Upper lobe of right lung (tissue), 1 donor: ENCODE measurements at regions not wholly inside any gene's neighbourhood (a gene's known extent, or its start where the extent isn't known, plus 50 kb on each side); places are given as distances from the start of the nearest gene placed in this dataset.
A peak's percentile ranks its signal among the peaks of the same experiment; 100 is the strongest.

Source experiments
- ATAC-seq: fragments of 200-7000 bp; cut with Tn5 transposase; one replicate; pipeline ENCODE4 v1.9.1; 2020; ENCODE audit warnings: mild to moderate bottlenecking, moderate library complexity
- DNase-seq: peaks from one replicate; pipeline ENCODE4 v3.0.0-alpha.2; 2020
- H3K27ac ChIP-seq: fragments of 200-600 bp; one replicate; pipeline ENCODE4 v1.8.0; 2022
- H3K27me3 ChIP-seq: fragments of 200-600 bp; one replicate; pipeline ENCODE4 v1.8.0; 2022; ENCODE audit warnings: mild to moderate bottlenecking
- H3K36me3 ChIP-seq: fragments of 200-600 bp; one replicate; pipeline ENCODE4 v1.8.0; 2022
- H3K4me1 ChIP-seq: fragments of 200-600 bp; one replicate; pipeline ENCODE4 v1.8.0; 2022
- H3K4me3 ChIP-seq: fragments of 200-600 bp; one replicate; pipeline ENCODE4 v1.8.0; 2022; ENCODE audit warnings: mild to moderate bottlenecking
- H3K9me3 ChIP-seq: fragments of 200-600 bp; one replicate; pipeline ENCODE4 v1.8.0; 2022
- CTCF ChIP-seq: fragments of 200-600 bp; IDR thresholded peaks from one replicate; pipeline ENCODE4 v1.8.0; 2022; ENCODE audit warnings: antibody characterized with exemption
- intact Hi-C: fragments of 100-400 bp; cut with DNase I; formaldehyde crosslinking; loops from one replicate; pipeline ENCODE4 v1.11.0; 2022
- donor health status: DM: no; HTN: yes; CAD: no; lungs with severe emphysema.

- DNase-seq (no peak), ATAC-seq (no peak)
- no peaks in the 10 kb centered on the region for H3K36me3 ChIP-seq
- no peak overlapping the region for H3K27ac ChIP-seq
- intact Hi-C loops: no loop called here
- H3K9me3 ChIP-seq: no peaks in the 10 kb centered on the region
- no peak overlapping the region for H3K4me3 ChIP-seq
- TF ChIP-seq CTCF: no peak
- H3K27me3 ChIP-seq: no peaks in the 10 kb centered on the region
- H3K4me1 ChIP-seq: peaks cover 19% of the 10 kb centered on the region
These were observed 101.1 kb upstream of the BMPER start for GRCh38 chr7:33804140-33804660.

- H3K4me1 ChIP-seq: peaks cover 19% of the 10 kb centered on the region
- H3K27ac ChIP-seq: no peak overlapping the region
- ATAC-seq: no peak
- no peak overlapping the region for H3K4me3 ChIP-seq
- intact Hi-C loops: no loop called here
- no peaks in the 10 kb centered on the region for H3K9me3 ChIP-seq
- TF ChIP-seq CTCF: no peak
- DNase-seq: no peak
- no peaks in the 10 kb centered on the region for H3K27me3 ChIP-seq
- no peaks in the 10 kb centered on the region for H3K36me3 ChIP-seq
These were observed 99.6 kb upstream of the BMPER start for GRCh38 chr7:33805630-33806233.

GRCh38 chr7:33806298-33807154 is 98.8 kb upstream of the BMPER start:
- DNase-seq: no peak
- ATAC-seq: no peak
- H3K27ac ChIP-seq: no peak overlapping the region

GRCh38 chr7:33807155-33807530 is 98.2 kb upstream of the BMPER start:
- Histone ChIP-seq H3K4me1 (peaks cover 19% of the 10 kb centered on the region), H3K4me3 (no peak overlapping the region), H3K27me3 (no peaks in the 10 kb centered on the region), H3K27ac (no peak overlapping the region), H3K9me3 (no peaks in the 10 kb centered on the region), H3K36me3 (no peaks in the 10 kb centered on the region)
- intact Hi-C loops: no loop called here
- ATAC-seq: no peak
- no peak for TF ChIP-seq CTCF
- no peak for DNase-seq

More at GRCh38 chr7:33806298-33807154, 98.8 kb upstream of the BMPER start:
- no peak for TF ChIP-seq CTCF
- peaks cover 19% of the 10 kb centered on the region for H3K4me1 ChIP-seq
- H3K9me3 ChIP-seq: no peaks in the 10 kb centered on the region
- no peaks in the 10 kb centered on the region for H3K36me3 ChIP-seq
- H3K4me3 ChIP-seq: no peak overlapping the region
- no peaks in the 10 kb centered on the region for H3K27me3 ChIP-seq
- intact Hi-C loops: no loop called here

- no peaks in the 10 kb centered on the region for H3K9me3 ChIP-seq
- intact Hi-C loops: no loop called here
- DNase-seq (no peak), ATAC-seq (peak; percentile 25)
- H3K4me3 ChIP-seq: no peak overlapping the region
- no peaks in the 10 kb centered on the region for H3K27me3 ChIP-seq
- TF ChIP-seq CTCF: no peak
- no peaks in the 10 kb centered on the region for H3K36me3 ChIP-seq
- H3K27ac ChIP-seq: no peak overlapping the region
- peaks cover 19% of the 10 kb centered on the region for H3K4me1 ChIP-seq
These were observed 97.4 kb upstream of the BMPER start for GRCh38 chr7:33807779-33808482.
